NB4 (cell line): ENCODE measurements at regions not wholly inside any gene's neighbourhood (a gene's known extent, or its start where the extent isn't known, plus 50 kb on each side); places are given as distances from the start of the nearest gene placed in this dataset.
"Not testable (repeated sequence)": the region's sequence is repeated elsewhere in the genome, so short reads cannot be mapped to it uniquely, and the experiment has no call there.

Source experiments
- CTCF ChIP-seq: IDR thresholded peaks from one replicate; pipeline ENCODE4 v1.5.1; 2012; ENCODE audit warnings: low read depth, low read length
- MAX ChIP-seq: IDR thresholded peaks from 2 replicates; pipeline ENCODE4 v1.6.1; 2011; ENCODE audit warnings: low read depth, low read length
- MYC ChIP-seq: IDR thresholded peaks from 2 replicates; pipeline ENCODE4 v1.6.1; 2011; ENCODE audit warnings: low read depth, low read length
- POLR2A ChIP-seq: IDR thresholded peaks from 2 replicates; pipeline ENCODE4 v1.6.1; 2011; ENCODE audit warnings: mild to moderate bottlenecking; ENCODE audit not compliant: insufficient read length; ENCODE audit errors: extremely low read depth

DNA sequence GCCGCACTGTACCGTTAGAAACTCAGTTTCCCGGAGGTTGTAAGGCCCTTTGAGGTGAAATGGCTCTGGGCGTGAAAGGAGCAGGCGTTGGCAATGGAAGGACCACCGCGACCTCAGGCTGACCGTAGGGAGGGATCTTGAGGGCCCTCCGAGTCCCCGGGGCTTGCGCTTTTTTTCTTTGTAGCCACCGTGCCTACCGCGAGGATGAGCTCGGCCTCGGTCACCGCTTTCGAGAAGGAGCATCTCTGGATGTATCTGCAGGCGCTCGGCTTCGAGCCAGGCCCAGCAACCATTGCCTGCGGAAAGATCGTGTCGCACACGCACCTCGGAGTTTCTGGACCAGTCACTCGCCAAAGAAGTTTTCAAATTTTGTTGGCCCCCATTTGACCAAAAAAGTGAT, 151.8 kb downstream of the POM121L12 start:
- TF ChIP-seq CTCF, POLR2A, MAX, MYC: not testable (repeated sequence)
